ENCODE measurements at regions not wholly inside any gene's neighbourhood (a gene's known extent, or its start where the extent isn't known, plus 50 kb on each side); places are given as distances from the start of the nearest gene placed in this dataset.

- no peak for DNase-seq (ENCODE audit: low read depth)
- H3K4me3 ChIP-seq (ENCODE audit: low read depth, low read length), result no peak overlapping the region
- no peak for TF ChIP-seq CTCF (IDR thresholded peaks at IDR 0.05; ENCODE audit: control insufficient read depth, extremely low read depth, insufficient read depth)
These were observed 305.9 kb downstream of the IDS start for GRCh38 chrX:149198980-149199732.

GRCh38 chrX:149185087-149185486 is 320.0 kb downstream of the IDS start:
- H3K4me3 ChIP-seq (ENCODE audit: low read depth, low read length), result no peak overlapping the region
- TF ChIP-seq CTCF (IDR thresholded peaks at IDR 0.05; ENCODE audit: control insufficient read depth, extremely low read depth, insufficient read depth), result no peak
- DNase-seq (ENCODE audit: low read depth), result no peak

- H3K4me3 ChIP-seq (ENCODE audit: low read depth, low read length), result no peak overlapping the region
- no peak for DNase-seq (ENCODE audit: low read depth)
- no peak for TF ChIP-seq CTCF (IDR thresholded peaks at IDR 0.05; ENCODE audit: control insufficient read depth, extremely low read depth, insufficient read depth)
These were observed 343.5 kb downstream of the IDS start for GRCh38 chrX:149161435-149162088.

- DNase-seq (ENCODE audit: low read depth), result no peak
- TF ChIP-seq CTCF (IDR thresholded peaks at IDR 0.05; ENCODE audit: control insufficient read depth, extremely low read depth, insufficient read depth), result no peak
- no peak overlapping the region for H3K4me3 ChIP-seq (ENCODE audit: low read depth, low read length)
These were observed 347.1 kb downstream of the IDS start for GRCh38 chrX:149157976-149158375.

- no peak overlapping the region for H3K4me3 ChIP-seq (ENCODE audit: low read depth, low read length)
- no peak for DNase-seq (ENCODE audit: low read depth)
- no peak for TF ChIP-seq CTCF (IDR thresholded peaks at IDR 0.05; ENCODE audit: control insufficient read depth, extremely low read depth, insufficient read depth)
These were observed 352.2 kb downstream of the IDS start for GRCh38 chrX:149152941-149153340.

- DNase-seq (ENCODE audit: low read depth), result no peak
- H3K4me3 ChIP-seq (ENCODE audit: low read depth, low read length), result no peak overlapping the region
- no peak for TF ChIP-seq CTCF (IDR thresholded peaks at IDR 0.05; ENCODE audit: control insufficient read depth, extremely low read depth, insufficient read depth)
These were observed 353.0 kb downstream of the IDS start for GRCh38 chrX:149151805-149152757.

Measured in LNCaP clone FGC (cell line).